A673 (cell line): ENCODE measurements at regions not wholly inside any gene's neighbourhood (a gene's known extent, or its start where the extent isn't known, plus 50 kb on each side); places are given as distances from the start of the nearest gene placed in this dataset.

Experiments
- EZH2 ChIP-seq: fragments of 200-600 bp; sonication (generic); IDR thresholded peaks from 2 replicates; pipeline ENCODE4 v1.6.1; 2017; ENCODE audit warnings: borderline replicate concordance, low read depth, mild to moderate bottlenecking, mixed read lengths, antibody characterized with exemption, low read length; ENCODE audit not compliant: poor library complexity, severe bottlenecking
- TF ChIP-seq, protein P1 (sequence below): fragments of 300-800, 200-600 bp; sonication (generic); conservative IDR thresholded peaks from 2 replicates; pipeline ENCODE4 v1.5.1; 2017; ENCODE audit warnings: low read depth, mild to moderate bottlenecking, antibody characterized with exemption, low read length, moderate library complexity, mixed read lengths

DNA sequence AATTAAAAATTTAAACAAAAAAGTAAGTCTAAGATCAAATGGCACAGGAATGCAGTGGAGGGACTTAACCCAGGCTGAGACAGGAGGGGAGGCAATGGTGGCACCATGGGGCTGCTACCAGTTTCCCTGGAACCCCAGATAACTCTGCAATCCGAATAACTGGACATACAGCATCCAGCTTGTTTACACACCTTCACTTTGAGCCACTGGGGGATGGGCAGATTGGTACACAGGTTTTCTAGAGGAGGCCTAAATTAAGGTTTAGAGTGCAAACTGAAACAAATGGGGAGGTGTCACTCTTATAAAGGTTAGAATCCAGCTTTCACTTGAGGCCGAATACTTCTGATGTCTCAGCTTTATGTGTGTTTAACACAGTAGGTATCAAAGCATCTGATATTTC, 189.3 kb upstream of the FN1 start:
- TF ChIP-seq, protein P1, sequence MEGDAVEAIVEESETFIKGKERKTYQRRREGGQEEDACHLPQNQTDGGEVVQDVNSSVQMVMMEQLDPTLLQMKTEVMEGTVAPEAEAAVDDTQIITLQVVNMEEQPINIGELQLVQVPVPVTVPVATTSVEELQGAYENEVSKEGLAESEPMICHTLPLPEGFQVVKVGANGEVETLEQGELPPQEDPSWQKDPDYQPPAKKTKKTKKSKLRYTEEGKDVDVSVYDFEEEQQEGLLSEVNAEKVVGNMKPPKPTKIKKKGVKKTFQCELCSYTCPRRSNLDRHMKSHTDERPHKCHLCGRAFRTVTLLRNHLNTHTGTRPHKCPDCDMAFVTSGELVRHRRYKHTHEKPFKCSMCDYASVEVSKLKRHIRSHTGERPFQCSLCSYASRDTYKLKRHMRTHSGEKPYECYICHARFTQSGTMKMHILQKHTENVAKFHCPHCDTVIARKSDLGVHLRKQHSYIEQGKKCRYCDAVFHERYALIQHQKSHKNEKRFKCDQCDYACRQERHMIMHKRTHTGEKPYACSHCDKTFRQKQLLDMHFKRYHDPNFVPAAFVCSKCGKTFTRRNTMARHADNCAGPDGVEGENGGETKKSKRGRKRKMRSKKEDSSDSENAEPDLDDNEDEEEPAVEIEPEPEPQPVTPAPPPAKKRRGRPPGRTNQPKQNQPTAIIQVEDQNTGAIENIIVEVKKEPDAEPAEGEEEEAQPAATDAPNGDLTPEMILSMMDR = no peak
- TF ChIP-seq EZH2 = no peak
